Stimulated activated CD4-positive, alpha-beta T cell treated with anti-CD3 and anti-CD28 coated beads, Interleukin-12 subunit alpha, Interleukin-12 subunit beta, amount 100 ng/mL, for 4 hours (primary cell): ENCODE measurements at regions not wholly inside any gene's neighbourhood (a gene's known extent, or its start where the extent isn't known, plus 50 kb on each side); places are given as distances from the start of the nearest gene placed in this dataset.
"Not testable (repeated sequence)": the region's sequence is repeated elsewhere in the genome, so short reads cannot be mapped to it uniquely, and the experiment has no call there.

Experiments used
- DNase-seq: peaks from one replicate; pipeline ENCODE4 v3.0.0-alpha.2; 2020

GRCh38 chr2:87360927-87361326, 339.3 kb upstream of the PLGLB1 start:
- not testable (repeated sequence) for DNase-seq

GRCh38 chr2:87361805-87362204, 340.2 kb upstream of the PLGLB1 start:
- DNase-seq = not testable (repeated sequence)

GRCh38 chr2:87364379-87364778, 342.7 kb upstream of the PLGLB1 start:
- not testable (repeated sequence) for DNase-seq

- not testable (repeated sequence) for DNase-seq
These were observed 343.4 kb upstream of the PLGLB1 start for GRCh38 chr2:87365038-87365437.

- DNase-seq = not testable (repeated sequence)
These were observed 361.8 kb upstream of the PLGLB2 start for GRCh38 chr2:87386063-87386560.

GRCh38 chr2:87395784-87396183, 352.1 kb upstream of the PLGLB2 start:
- DNase-seq = not testable (repeated sequence)

GRCh38 chr2:87396551-87397265, 351.2 kb upstream of the PLGLB2 start:
- not testable (repeated sequence) for DNase-seq

GRCh38 chr2:87397276-87398065, 350.4 kb upstream of the PLGLB2 start:
- not testable (repeated sequence) for DNase-seq

- DNase-seq = not testable (repeated sequence)
These were observed 349.2 kb upstream of the PLGLB2 start for GRCh38 chr2:87398567-87399305.

- DNase-seq = no peak
These were observed 346.1 kb upstream of the PLGLB2 start for GRCh38 chr2:87401726-87402345.

- DNase-seq = no peak
These were observed 344.1 kb upstream of the PLGLB2 start for GRCh38 chr2:87403893-87404175.

- DNase-seq = not testable (repeated sequence)
These were observed 343.3 kb upstream of the PLGLB2 start for GRCh38 chr2:87404411-87405255.

GRCh38 chr2:87405531-87406216, 342.2 kb upstream of the PLGLB2 start:
- DNase-seq = not testable (repeated sequence)

GRCh38 chr2:87406406-87407175, 341.3 kb upstream of the PLGLB2 start:
- DNase-seq = not testable (repeated sequence)

- not testable (repeated sequence) for DNase-seq
These were observed 338.3 kb upstream of the PLGLB2 start for GRCh38 chr2:87409601-87410000.

GRCh38 chr2:87410371-87410770, 337.5 kb upstream of the PLGLB2 start:
- DNase-seq = not testable (repeated sequence)

GRCh38 chr2:87412036-87412820, 335.7 kb upstream of the PLGLB2 start:
- not testable (repeated sequence) for DNase-seq

GRCh38 chr2:87414331-87414730, 333.6 kb upstream of the PLGLB2 start:
- not testable (repeated sequence) for DNase-seq

- DNase-seq = not testable (repeated sequence)
These were observed 332.9 kb upstream of the PLGLB2 start for GRCh38 chr2:87414795-87415570.
